Choroid plexus epithelial cell (primary cell): ENCODE measurements at regions not wholly inside any gene's neighbourhood (a gene's known extent, or its start where the extent isn't known, plus 50 kb on each side); places are given as distances from the start of the nearest gene placed in this dataset.
A peak's percentile ranks its signal among the peaks of the same experiment; 100 is the strongest.

Experiments
- DNase-seq: peaks from one replicate; pipeline ENCODE4 v3.0.0-alpha.2; 2010; ENCODE audit warnings: low read depth
- H3K4me3 ChIP-seq: 2 replicates; pipeline ENCODE4 v1.5.1; 2011; ENCODE audit warnings: low read depth, mild to moderate bottlenecking, control low read depth, low read length, moderate library complexity
- TF ChIP-seq, protein P1 (sequence below): conservative IDR thresholded peaks from 2 replicates; pipeline ENCODE4 v1.5.1; 2011; ENCODE audit warnings: low read depth, mild to moderate bottlenecking, control low read depth, inconsistent platforms, low read length, moderate library complexity

GRCh38 chr3:43198791-43199644 is 87.3 kb upstream of the SNRK start:
- H3K4me3 ChIP-seq = no peak overlapping the region
- TF ChIP-seq, protein P1, sequence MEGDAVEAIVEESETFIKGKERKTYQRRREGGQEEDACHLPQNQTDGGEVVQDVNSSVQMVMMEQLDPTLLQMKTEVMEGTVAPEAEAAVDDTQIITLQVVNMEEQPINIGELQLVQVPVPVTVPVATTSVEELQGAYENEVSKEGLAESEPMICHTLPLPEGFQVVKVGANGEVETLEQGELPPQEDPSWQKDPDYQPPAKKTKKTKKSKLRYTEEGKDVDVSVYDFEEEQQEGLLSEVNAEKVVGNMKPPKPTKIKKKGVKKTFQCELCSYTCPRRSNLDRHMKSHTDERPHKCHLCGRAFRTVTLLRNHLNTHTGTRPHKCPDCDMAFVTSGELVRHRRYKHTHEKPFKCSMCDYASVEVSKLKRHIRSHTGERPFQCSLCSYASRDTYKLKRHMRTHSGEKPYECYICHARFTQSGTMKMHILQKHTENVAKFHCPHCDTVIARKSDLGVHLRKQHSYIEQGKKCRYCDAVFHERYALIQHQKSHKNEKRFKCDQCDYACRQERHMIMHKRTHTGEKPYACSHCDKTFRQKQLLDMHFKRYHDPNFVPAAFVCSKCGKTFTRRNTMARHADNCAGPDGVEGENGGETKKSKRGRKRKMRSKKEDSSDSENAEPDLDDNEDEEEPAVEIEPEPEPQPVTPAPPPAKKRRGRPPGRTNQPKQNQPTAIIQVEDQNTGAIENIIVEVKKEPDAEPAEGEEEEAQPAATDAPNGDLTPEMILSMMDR = no peak
- DNase-seq = peak; percentile 53

- no peak for DNase-seq
- H3K4me3 ChIP-seq = no peak overlapping the region
- TF ChIP-seq, protein P1 = no peak
These were observed 88.0 kb upstream of the SNRK start for GRCh38 chr3:43198301-43198700.

GRCh38 chr3:43197181-43197580 is 89.2 kb upstream of the SNRK start:
- DNase-seq = no peak
- TF ChIP-seq, protein P1 = no peak
- no peak overlapping the region for H3K4me3 ChIP-seq

GRCh38 chr3:43196721-43197120 is 89.6 kb upstream of the SNRK start:
- DNase-seq = no peak
- TF ChIP-seq, protein P1 = no peak
- H3K4me3 ChIP-seq = no peak overlapping the region

- H3K4me3 ChIP-seq = no peak overlapping the region
- TF ChIP-seq, protein P1 = no peak
- DNase-seq = no peak
These were observed 89.2 kb upstream of the POMGNT2 start for GRCh38 chr3:43195115-43195498.

DNA sequence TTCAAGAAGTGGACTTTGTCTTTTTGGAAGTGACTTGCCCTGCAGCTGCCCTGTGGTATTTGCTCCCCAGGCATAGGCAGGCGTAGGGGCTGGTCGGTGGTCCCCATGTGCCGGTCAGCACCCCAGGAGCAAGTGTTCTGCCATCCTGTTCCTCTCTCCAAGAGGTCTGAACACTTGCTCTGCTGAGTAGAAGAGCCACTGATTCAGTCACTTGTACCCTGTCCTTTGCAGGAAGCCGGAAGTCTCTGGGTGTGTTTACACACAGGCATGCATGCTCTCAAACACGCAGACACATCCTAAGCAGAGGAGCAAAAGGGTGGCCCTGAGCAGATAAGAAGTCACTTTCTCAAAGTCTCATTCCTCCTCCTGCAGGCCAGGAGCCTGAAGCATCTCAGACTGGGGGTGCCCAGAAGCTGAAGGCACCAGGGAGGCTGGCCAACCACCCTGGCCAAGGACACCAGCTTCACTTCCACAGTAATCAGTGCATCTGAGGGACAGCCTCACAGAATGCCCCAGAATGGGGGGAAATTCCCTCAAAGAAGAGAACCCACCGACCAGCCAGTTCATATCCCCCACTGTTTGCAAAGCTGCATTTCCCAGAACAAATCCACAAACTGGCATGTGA is 88.7 kb upstream of the POMGNT2 start:
- no peak overlapping the region for H3K4me3 ChIP-seq
- DNase-seq = no peak
- TF ChIP-seq, protein P1 = no peak
